ENCODE measurements at regions not wholly inside any gene's neighbourhood (a gene's known extent, or its start where the extent isn't known, plus 50 kb on each side); places are given as distances from the start of the nearest gene placed in this dataset.
A peak's percentile ranks its signal among the peaks of the same experiment; 100 is the strongest.

GRCh38 chr7:46162609-46163008 is 241.5 kb upstream of the IGFBP3 start:
- Histone ChIP-seq H3K9me3 (ENCODE audit: insufficient read depth, low read depth, low read length) (no peaks in the 10 kb centered on the region), H3K23ac (ENCODE audit: low read length) (no peak overlapping the region), H2AFZ (ENCODE audit: insufficient read depth, low read length, poor library complexity) (no peak overlapping the region), H3K27me3 (ENCODE audit: insufficient read depth, low read length) (no peaks in the 10 kb centered on the region), H2AK5ac (ENCODE audit: low read length) (peak overlapping the region; percentile 66), H4K12ac (ENCODE audit: low read depth, low read length) (no peak overlapping the region), H2BK5ac (ENCODE audit: low read depth, low read length, poor library complexity) (no peak overlapping the region), H3K18ac (ENCODE audit: low read length) (no peak overlapping the region), H3K14ac (ENCODE audit: low read length) (peak overlapping the region; percentile 12), H3K79me2 (ENCODE audit: control insufficient read depth, insufficient read depth, low read length, poor library complexity) (no peaks in the 10 kb centered on the region), H3K36me3 (ENCODE audit: control insufficient read depth in 1 of 2, insufficient read depth in 2 of 2, low read length in 2 of 2) (no peaks in the 10 kb centered on the region), H2BK120ac (ENCODE audit: insufficient read depth, low read length, poor library complexity) (no peak overlapping the region), H3K4me1 (ENCODE audit: control insufficient read depth in 1 of 2, insufficient read depth in 2 of 2, low read length in 2 of 2) (peaks cover 0 to 2% of the 10 kb centered on the region in 2 experiments), H3K4ac (ENCODE audit: low read depth, low read length) (no peak overlapping the region), H4K91ac (ENCODE audit: low read depth, low read length) (no peak overlapping the region), H3K27ac (ENCODE audit: low read depth, low read length) (no peak overlapping the region), H3K4me3 (ENCODE audit: low read depth, low read length) (no peak overlapping the region), H4K8ac (ENCODE audit: low read depth, low read length) (no peak overlapping the region), H2BK12ac (ENCODE audit: low read length) (peak overlapping the region; percentile 55), H3K4me2 (ENCODE audit: low read length) (no peak overlapping the region), H3K79me1 (ENCODE audit: low read length) (peaks cover 10% of the 10 kb centered on the region), H3K9ac (ENCODE audit: low read length) (no peak overlapping the region)
- no CpG with 5 or more reads among the region's 3 CpGs for WGBS (ENCODE audit: extremely low coverage, insufficient coverage, insufficient read length)
- peak; percentile 18 to 42 for DNase-seq

- Histone ChIP-seq H3K27ac (ENCODE audit: low read depth, low read length) (no peak overlapping the region), H3K9ac (ENCODE audit: low read length) (no peak overlapping the region), H3K9me3 (ENCODE audit: insufficient read depth, low read depth, low read length) (no peaks in the 10 kb centered on the region), H4K91ac (ENCODE audit: low read depth, low read length) (peak overlapping the region; percentile 50), H3K4me2 (ENCODE audit: low read length) (no peak overlapping the region), H2AK5ac (ENCODE audit: low read length) (peak overlapping the region; percentile 44), H2BK5ac (ENCODE audit: low read depth, low read length, poor library complexity) (no peak overlapping the region), H3K18ac (ENCODE audit: low read length) (no peak overlapping the region), H4K12ac (ENCODE audit: low read depth, low read length) (no peak overlapping the region), H3K79me1 (ENCODE audit: low read length) (peaks cover 12% of the 10 kb centered on the region), H2AFZ (ENCODE audit: insufficient read depth, low read length, poor library complexity) (no peak overlapping the region), H3K79me2 (ENCODE audit: control insufficient read depth, insufficient read depth, low read length, poor library complexity) (no peaks in the 10 kb centered on the region), H3K23ac (ENCODE audit: low read length) (no peak overlapping the region), H3K4me1 (ENCODE audit: control insufficient read depth in 1 of 2, insufficient read depth in 2 of 2, low read length in 2 of 2) (peaks cover 0 to 2% of the 10 kb centered on the region in 2 experiments), H3K4me3 (ENCODE audit: low read depth, low read length) (no peak overlapping the region), H2BK12ac (ENCODE audit: low read length) (no peak overlapping the region), H3K36me3 (ENCODE audit: control insufficient read depth in 1 of 2, insufficient read depth in 2 of 2, low read length in 2 of 2) (no peaks in the 10 kb centered on the region), H3K4ac (ENCODE audit: low read depth, low read length) (peak overlapping the region; percentile 39), H4K8ac (ENCODE audit: low read depth, low read length) (peak overlapping the region; percentile 42), H3K14ac (ENCODE audit: low read length) (no peak overlapping the region), H3K27me3 (ENCODE audit: insufficient read depth, low read length) (no peaks in the 10 kb centered on the region), H2BK120ac (ENCODE audit: insufficient read depth, low read length, poor library complexity) (peak overlapping the region; percentile 83)
- no CpG with 5 or more reads among the region's 7 CpGs for WGBS (ENCODE audit: extremely low coverage, insufficient coverage, insufficient read length)
- DNase-seq = no peak
These were observed 239.8 kb upstream of the IGFBP3 start for GRCh38 chr7:46160861-46161260.

GRCh38 chr7:46157931-46158330 is 236.9 kb upstream of the IGFBP3 start:
- H4K8ac ChIP-seq (ENCODE audit: low read depth, low read length) = no peak overlapping the region
- H3K18ac ChIP-seq (ENCODE audit: low read length) = no peak overlapping the region
- no peak overlapping the region for H2AFZ ChIP-seq (ENCODE audit: insufficient read depth, low read length, poor library complexity)
- peaks cover 30% of the 10 kb centered on the region for H3K79me1 ChIP-seq (ENCODE audit: low read length)
- no peak overlapping the region for H4K91ac ChIP-seq (ENCODE audit: low read depth, low read length)
- peaks cover 1% of the 10 kb centered on the region for H3K79me2 ChIP-seq (ENCODE audit: control insufficient read depth, insufficient read depth, low read length, poor library complexity)
- no peaks in the 10 kb centered on the region for H3K27me3 ChIP-seq (ENCODE audit: insufficient read depth, low read length)
- peak; percentile 61 to 74 for DNase-seq
- no peak overlapping the region for H3K4me2 ChIP-seq (ENCODE audit: low read length)
- no peak overlapping the region for H2BK5ac ChIP-seq (ENCODE audit: low read depth, low read length, poor library complexity)
- no peak overlapping the region for H2AK5ac ChIP-seq (ENCODE audit: low read length)
- no peak overlapping the region for H3K9ac ChIP-seq (ENCODE audit: low read length)
- H3K23ac ChIP-seq (ENCODE audit: low read length) = no peak overlapping the region
- H3K27ac ChIP-seq (ENCODE audit: low read depth, low read length) = no peak overlapping the region
- H2BK120ac ChIP-seq (ENCODE audit: insufficient read depth, low read length, poor library complexity) = no peak overlapping the region
- WGBS (ENCODE audit: extremely low coverage, insufficient coverage, insufficient read length) = no CpG with 5 or more reads among the region's 4 CpGs
- no peak overlapping the region for H3K14ac ChIP-seq (ENCODE audit: low read length)
- H3K4me1 ChIP-seq (ENCODE audit: control insufficient read depth in 1 of 2, insufficient read depth in 2 of 2, low read length in 2 of 2) = peaks cover 4 to 7% of the 10 kb centered on the region in 2 experiments
- H3K4ac ChIP-seq (ENCODE audit: low read depth, low read length) = no peak overlapping the region
- no peak overlapping the region for H3K4me3 ChIP-seq (ENCODE audit: low read depth, low read length)
- peak overlapping the region; percentile 26 for H2BK12ac ChIP-seq (ENCODE audit: low read length)
- H3K36me3 ChIP-seq (ENCODE audit: control insufficient read depth in 1 of 2, insufficient read depth in 2 of 2, low read length in 2 of 2) = no peaks in the 10 kb centered on the region
- no peak overlapping the region for H4K12ac ChIP-seq (ENCODE audit: low read depth, low read length)
- no peaks in the 10 kb centered on the region for H3K9me3 ChIP-seq (ENCODE audit: insufficient read depth, low read depth, low read length)

- Histone ChIP-seq H3K79me1 (ENCODE audit: low read length) (peaks cover 33% of the 10 kb centered on the region), H4K12ac (ENCODE audit: low read depth, low read length) (no peak overlapping the region), H2BK12ac (ENCODE audit: low read length) (no peak overlapping the region), H2BK120ac (ENCODE audit: insufficient read depth, low read length, poor library complexity) (no peak overlapping the region), H3K23ac (ENCODE audit: low read length) (no peak overlapping the region), H3K79me2 (ENCODE audit: control insufficient read depth, insufficient read depth, low read length, poor library complexity) (peaks cover 1% of the 10 kb centered on the region), H3K4me3 (ENCODE audit: low read depth, low read length) (no peak overlapping the region), H3K9ac (ENCODE audit: low read length) (no peak overlapping the region), H3K18ac (ENCODE audit: low read length) (no peak overlapping the region), H2BK5ac (ENCODE audit: low read depth, low read length, poor library complexity) (no peak overlapping the region), H3K36me3 (ENCODE audit: control insufficient read depth in 1 of 2, insufficient read depth in 2 of 2, low read length in 2 of 2) (no peaks in the 10 kb centered on the region), H3K14ac (ENCODE audit: low read length) (no peak overlapping the region), H3K4me2 (ENCODE audit: low read length) (no peak overlapping the region), H3K4ac (ENCODE audit: low read depth, low read length) (no peak overlapping the region), H4K8ac (ENCODE audit: low read depth, low read length) (no peak overlapping the region), H3K27ac (ENCODE audit: low read depth, low read length) (no peak overlapping the region), H2AK5ac (ENCODE audit: low read length) (no peak overlapping the region), H3K9me3 (ENCODE audit: insufficient read depth, low read depth, low read length) (no peaks in the 10 kb centered on the region), H2AFZ (ENCODE audit: insufficient read depth, low read length, poor library complexity) (no peak overlapping the region), H4K91ac (ENCODE audit: low read depth, low read length) (no peak overlapping the region), H3K4me1 (ENCODE audit: control insufficient read depth in 1 of 2, insufficient read depth in 2 of 2, low read length in 2 of 2) (peaks cover 6 to 8% of the 10 kb centered on the region in 2 experiments), H3K27me3 (ENCODE audit: insufficient read depth, low read length) (no peaks in the 10 kb centered on the region)
- WGBS (ENCODE audit: extremely low coverage, insufficient coverage, insufficient read length) = no CpG with 5 or more reads among the region's 5 CpGs
- DNase-seq = no peak
These were observed 236.3 kb upstream of the IGFBP3 start for GRCh38 chr7:46157404-46157803.
